PFSK-1 (cell line): ENCODE measurements at regions not wholly inside any gene's neighbourhood (a gene's known extent, or its start where the extent isn't known, plus 50 kb on each side); places are given as distances from the start of the nearest gene placed in this dataset.

Source experiments
- FOXP2 ChIP-seq: optimal IDR thresholded peaks from 2 replicates; pipeline ENCODE3; 2011; ENCODE audit warnings: borderline replicate concordance, control low read depth, inconsistent platforms; ENCODE audit not compliant: insufficient read depth; ENCODE audit errors: extremely low read length, extremely low read depth
- POLR2AphosphoS5 ChIP-seq: IDR thresholded peaks from 2 replicates; pipeline ENCODE4 v1.6.1; 2012; ENCODE audit warnings: low read depth, mild to moderate bottlenecking, control low read depth, low read length, moderate library complexity
- REST ChIP-seq, 2 experiments: IDR thresholded peaks; 2 replicates each; pipeline versions ENCODE4 v1.6.1 to v1.8.0; 2011 to 2012; ENCODE audit warnings: low read depth in 2 of 2, low read length in 2 of 2, control low read depth in 1 of 2, inconsistent platforms in 1 of 2, mild to moderate bottlenecking in 1 of 2, moderate library complexity in 1 of 2; ENCODE audit not compliant: insufficient read depth in 1 of 2
- SIN3A ChIP-seq: IDR thresholded peaks from 2 replicates; pipeline ENCODE4 v1.6.1; 2012; ENCODE audit warnings: mild to moderate bottlenecking, low read length, moderate library complexity, borderline replicate concordance; ENCODE audit not compliant: insufficient read depth
- TAF1 ChIP-seq: IDR thresholded peaks from 2 replicates; pipeline ENCODE4 v1.6.1; 2012; ENCODE audit warnings: low read length, control low read depth, borderline replicate concordance; ENCODE audit not compliant: insufficient read depth

GRCh38 chr2:234272069-234272850, 221.8 kb downstream of the SPP2 start:
- TF ChIP-seq POLR2AphosphoS5: no peak
- TF ChIP-seq TAF1: no peak
- TF ChIP-seq REST (IDR thresholded peaks at IDR 0.05; ENCODE audit: insufficient read depth in 1 of 2, low read depth in 2 of 2, low read length in 2 of 2): no peak
- TF ChIP-seq SIN3A: no peak
- no peak for TF ChIP-seq FOXP2
